ENCODE measurements at regions not wholly inside any gene's neighbourhood (a gene's known extent, or its start where the extent isn't known, plus 50 kb on each side); places are given as distances from the start of the nearest gene placed in this dataset.

DNA sequence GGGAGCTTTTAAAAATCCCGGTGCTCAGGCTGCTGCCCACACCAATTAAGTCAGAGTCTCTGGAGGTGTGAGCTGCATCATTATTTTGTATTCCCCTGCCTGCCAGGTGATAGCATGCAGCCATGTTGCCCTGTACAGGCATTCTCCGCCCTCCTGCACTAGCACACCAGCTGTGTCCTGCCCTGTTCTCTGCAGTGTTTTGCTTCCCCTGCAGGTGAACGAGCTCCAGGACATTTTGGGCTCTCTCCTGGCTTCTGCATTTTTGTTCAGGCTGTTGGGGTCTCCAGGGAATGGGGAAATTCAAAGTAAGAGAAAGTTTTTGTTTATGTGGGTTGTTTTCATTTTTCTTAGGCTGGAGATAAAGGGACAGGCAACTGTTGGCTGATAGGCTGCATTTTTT lies 271.0 kb upstream of the COBL start:
- no peak for DNase-seq (ENCODE audit: low read depth, low spot score)
- no peak for TF ChIP-seq CTCF (IDR thresholded peaks at IDR 0.05; ENCODE audit: low read depth, low read length)
- in situ Hi-C loops (cut with HindIII; ENCODE audit: low sequenced_read_pairs) = no loop called here
- H3K4me3 ChIP-seq (ENCODE audit: low read depth, low read length) = no peak overlapping the region

GRCh38 chr7:51577390-51577789 lies 260.8 kb upstream of the COBL start:
- no peak for DNase-seq (ENCODE audit: low read depth, low spot score)
- no peak for TF ChIP-seq CTCF (IDR thresholded peaks at IDR 0.05; ENCODE audit: low read depth, low read length)
- in situ Hi-C loops (cut with HindIII; ENCODE audit: low sequenced_read_pairs) = no loop called here
- H3K4me3 ChIP-seq (ENCODE audit: low read depth, low read length) = no peak overlapping the region

GRCh38 chr7:51569581-51569980 lies 253.0 kb upstream of the COBL start:
- TF ChIP-seq CTCF (IDR thresholded peaks at IDR 0.05; ENCODE audit: low read depth, low read length) = no peak
- in situ Hi-C loops (cut with HindIII; ENCODE audit: low sequenced_read_pairs) = no loop called here
- DNase-seq (ENCODE audit: low read depth, low spot score) = no peak

GRCh38 chr7:51569176-51569575 lies 252.6 kb upstream of the COBL start:
- TF ChIP-seq CTCF (IDR thresholded peaks at IDR 0.05; ENCODE audit: low read depth, low read length) = no peak
- in situ Hi-C loops (cut with HindIII; ENCODE audit: low sequenced_read_pairs) = no loop called here
- DNase-seq (ENCODE audit: low read depth, low spot score) = no peak
- no peak overlapping the region for H3K4me3 ChIP-seq (ENCODE audit: low read depth, low read length)

More at GRCh38 chr7:51569581-51569980, 253.0 kb upstream of the COBL start:
- H3K4me3 ChIP-seq (ENCODE audit: low read depth, low read length) = no peak overlapping the region

GRCh38 chr7:51551070-51551469 lies 234.5 kb upstream of the COBL start:
- no peak overlapping the region for H3K4me3 ChIP-seq (ENCODE audit: low read depth, low read length)
- no peak for DNase-seq (ENCODE audit: low read depth, low spot score)
- in situ Hi-C loops (cut with HindIII; ENCODE audit: low sequenced_read_pairs) = no loop called here
- no peak for TF ChIP-seq CTCF (IDR thresholded peaks at IDR 0.05; ENCODE audit: low read depth, low read length)

GRCh38 chr7:51545131-51545530 lies 228.5 kb upstream of the COBL start:
- H3K4me3 ChIP-seq (ENCODE audit: low read depth, low read length) = no peak overlapping the region
- no peak for DNase-seq (ENCODE audit: low read depth, low spot score)
- in situ Hi-C loops (cut with HindIII; ENCODE audit: low sequenced_read_pairs) = no loop called here
- TF ChIP-seq CTCF (IDR thresholded peaks at IDR 0.05; ENCODE audit: low read depth, low read length) = no peak
